Fibroblast of lung (primary cell): ENCODE measurements at regions not wholly inside any gene's neighbourhood (a gene's known extent, or its start where the extent isn't known, plus 50 kb on each side); places are given as distances from the start of the nearest gene placed in this dataset.

ENCODE experiments used
- DNase-seq, 2 donors: peaks; one replicate each; pipeline versions ENCODE4 v3.0.0 to v3.0.0-alpha.2; 2010; ENCODE audit warnings: low read depth in 2 of 2
- H2AFZ ChIP-seq: 2 replicates; pipeline ENCODE4 v1.5.1; 2012; ENCODE audit warnings: low read length, control low read depth, inconsistent platforms
- H3K27ac ChIP-seq: 2 replicates; pipeline ENCODE4 v1.5.1; 2011; ENCODE audit warnings: low read length, control low read depth; ENCODE audit not compliant: insufficient read depth
- H3K27me3 ChIP-seq: 2 replicates; pipeline ENCODE4 v1.5.1; 2011; ENCODE audit warnings: mild to moderate bottlenecking, low read length; ENCODE audit not compliant: control insufficient read depth, insufficient read depth
- H3K36me3 ChIP-seq: 2 replicates; pipeline ENCODE4 v1.5.1; 2011; ENCODE audit warnings: low read length; ENCODE audit not compliant: control insufficient read depth, insufficient read depth
- H3K4me1 ChIP-seq: 2 replicates; pipeline ENCODE4 v1.5.1; 2011; ENCODE audit warnings: low read length; ENCODE audit not compliant: control insufficient read depth, insufficient read depth; ENCODE audit errors: extremely low read depth
- H3K4me2 ChIP-seq: 2 replicates; pipeline ENCODE4 v1.5.1; 2011; ENCODE audit warnings: low read length, control low read depth; ENCODE audit not compliant: insufficient read depth; ENCODE audit errors: extremely low read depth
- H3K4me3 ChIP-seq, 4 experiments: fragments of 200-600 bp in 1 of 4; sonication (generic) in 1 of 4; replicated peaks in 1 of 4; 2 replicates each; pipeline ENCODE4 v1.5.1; 2011 to 2016; ENCODE audit warnings: low read length in 4 of 4, low read depth in 3 of 4, mild to moderate bottlenecking in 3 of 4, control low read depth in 2 of 4, inconsistent platforms in 1 of 4, mixed read lengths in 1 of 4; ENCODE audit not compliant: insufficient read depth in 1 of 4; ENCODE audit errors: control extremely low read depth in 1 of 4
- H3K79me2 ChIP-seq: 2 replicates; pipeline ENCODE4 v1.5.1; 2012; ENCODE audit warnings: mild to moderate bottlenecking, low read length, inconsistent platforms; ENCODE audit not compliant: control insufficient read depth, insufficient read depth
- H3K9ac ChIP-seq: 2 replicates; pipeline ENCODE4 v1.5.1; 2011; ENCODE audit warnings: mild to moderate bottlenecking, low read length, control low read depth; ENCODE audit not compliant: insufficient read depth
- H3K9me3 ChIP-seq: 2 replicates; pipeline ENCODE4 v1.5.1; 2012; ENCODE audit warnings: low read depth, low read length; ENCODE audit not compliant: control insufficient read depth, insufficient read depth
- H4K20me1 ChIP-seq: 2 replicates; pipeline ENCODE4 v1.5.1; 2011; ENCODE audit warnings: low read length; ENCODE audit not compliant: control insufficient read depth, insufficient read depth; ENCODE audit errors: extremely low read depth
- EZH2 ChIP-seq: IDR thresholded peaks from 2 replicates; pipeline ENCODE4 v1.5.1; 2012; ENCODE audit warnings: low read length, control low read depth, mild to moderate bottlenecking; ENCODE audit errors: missing control alignments
- TF ChIP-seq, protein P1 (sequence below), 2 donors: IDR thresholded peaks in 1 of 2; conservative IDR thresholded peaks in 1 of 2; 1 replicate in 1 of 2; 2 replicates in 1 of 2; pipeline ENCODE4 v1.5.1; 2011 to 2012; ENCODE audit warnings: low read length in 2 of 2, control low read depth in 1 of 2, inconsistent platforms in 1 of 2, low read depth in 1 of 2, mild to moderate bottlenecking in 1 of 2

DNA sequence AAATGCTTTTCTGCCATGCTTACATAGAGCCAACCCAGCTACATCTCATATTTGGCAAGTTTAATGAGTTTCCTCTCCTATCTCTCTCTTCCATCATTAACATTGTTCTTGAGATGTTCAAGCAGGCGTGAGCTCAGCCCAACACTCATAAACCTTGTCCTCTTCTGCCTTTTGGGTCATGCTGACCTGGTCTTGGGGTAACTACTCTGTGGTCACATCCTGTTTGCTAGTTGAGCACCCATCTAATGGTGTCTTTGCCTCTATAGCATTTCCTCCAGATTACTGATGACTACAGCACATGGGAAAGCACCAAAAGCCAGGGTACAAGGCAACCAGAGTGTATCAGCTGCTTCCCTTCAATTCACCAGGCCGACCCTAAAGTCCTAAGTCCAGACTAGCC lies 366.9 kb upstream of the HNRNPA3 start:
- H3K27me3 ChIP-seq: no peaks in the 10 kb centered on the region
- H3K4me1 ChIP-seq: no peaks in the 10 kb centered on the region
- no peak overlapping the region for H3K9ac ChIP-seq
- H3K79me2 ChIP-seq: no peaks in the 10 kb centered on the region
- no peak overlapping the region for H2AFZ ChIP-seq
- no peak overlapping the region for H3K4me2 ChIP-seq
- no peaks in the 10 kb centered on the region for H3K9me3 ChIP-seq
- no peak for DNase-seq
- H4K20me1 ChIP-seq: no peaks in the 10 kb centered on the region
- H3K4me3 ChIP-seq: no peak overlapping the region
- TF ChIP-seq EZH2: no peak
- TF ChIP-seq, protein P1, sequence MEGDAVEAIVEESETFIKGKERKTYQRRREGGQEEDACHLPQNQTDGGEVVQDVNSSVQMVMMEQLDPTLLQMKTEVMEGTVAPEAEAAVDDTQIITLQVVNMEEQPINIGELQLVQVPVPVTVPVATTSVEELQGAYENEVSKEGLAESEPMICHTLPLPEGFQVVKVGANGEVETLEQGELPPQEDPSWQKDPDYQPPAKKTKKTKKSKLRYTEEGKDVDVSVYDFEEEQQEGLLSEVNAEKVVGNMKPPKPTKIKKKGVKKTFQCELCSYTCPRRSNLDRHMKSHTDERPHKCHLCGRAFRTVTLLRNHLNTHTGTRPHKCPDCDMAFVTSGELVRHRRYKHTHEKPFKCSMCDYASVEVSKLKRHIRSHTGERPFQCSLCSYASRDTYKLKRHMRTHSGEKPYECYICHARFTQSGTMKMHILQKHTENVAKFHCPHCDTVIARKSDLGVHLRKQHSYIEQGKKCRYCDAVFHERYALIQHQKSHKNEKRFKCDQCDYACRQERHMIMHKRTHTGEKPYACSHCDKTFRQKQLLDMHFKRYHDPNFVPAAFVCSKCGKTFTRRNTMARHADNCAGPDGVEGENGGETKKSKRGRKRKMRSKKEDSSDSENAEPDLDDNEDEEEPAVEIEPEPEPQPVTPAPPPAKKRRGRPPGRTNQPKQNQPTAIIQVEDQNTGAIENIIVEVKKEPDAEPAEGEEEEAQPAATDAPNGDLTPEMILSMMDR (conservative IDR thresholded peaks at IDR 0.05 in 1 of 2, IDR thresholded peaks at IDR 0.05 in 1 of 2; ENCODE audit: low read depth in 1 of 2, low read length in 2 of 2): no peak
- H3K27ac ChIP-seq: no peak overlapping the region
- no peaks in the 10 kb centered on the region for H3K36me3 ChIP-seq

DNA sequence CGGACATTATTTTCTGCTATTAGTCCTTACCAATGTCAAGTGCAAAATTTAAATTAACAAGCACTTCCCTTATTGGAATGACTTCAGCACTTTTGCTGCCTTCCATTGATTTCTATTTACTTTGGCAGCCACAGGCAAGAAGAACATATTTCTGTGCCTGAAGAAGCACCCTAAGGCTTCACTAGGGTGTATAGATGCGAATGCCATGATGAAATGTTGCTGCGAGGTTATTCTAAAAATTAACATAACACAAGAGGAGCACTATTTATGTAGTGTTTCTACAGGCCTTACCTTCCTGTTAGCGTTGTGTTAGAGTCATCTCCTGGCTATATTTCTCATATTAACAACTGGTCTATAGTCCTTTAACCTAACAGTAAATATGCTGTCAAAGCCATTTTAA lies 365.0 kb upstream of the HNRNPA3 start:
- Histone ChIP-seq H3K4me2 (no peak overlapping the region), H3K4me3 (no peak overlapping the region), H3K27me3 (no peaks in the 10 kb centered on the region), H3K9ac (no peak overlapping the region), H3K79me2 (no peaks in the 10 kb centered on the region), H3K4me1 (no peaks in the 10 kb centered on the region), H2AFZ (no peak overlapping the region), H3K9me3 (no peaks in the 10 kb centered on the region), H4K20me1 (no peaks in the 10 kb centered on the region), H3K27ac (no peak overlapping the region), H3K36me3 (no peaks in the 10 kb centered on the region)
- DNase-seq: no peak
- TF ChIP-seq EZH2: no peak
- TF ChIP-seq, protein P1 (conservative IDR thresholded peaks at IDR 0.05 in 1 of 2, IDR thresholded peaks at IDR 0.05 in 1 of 2; ENCODE audit: low read depth in 1 of 2, low read length in 2 of 2): no peak

DNA sequence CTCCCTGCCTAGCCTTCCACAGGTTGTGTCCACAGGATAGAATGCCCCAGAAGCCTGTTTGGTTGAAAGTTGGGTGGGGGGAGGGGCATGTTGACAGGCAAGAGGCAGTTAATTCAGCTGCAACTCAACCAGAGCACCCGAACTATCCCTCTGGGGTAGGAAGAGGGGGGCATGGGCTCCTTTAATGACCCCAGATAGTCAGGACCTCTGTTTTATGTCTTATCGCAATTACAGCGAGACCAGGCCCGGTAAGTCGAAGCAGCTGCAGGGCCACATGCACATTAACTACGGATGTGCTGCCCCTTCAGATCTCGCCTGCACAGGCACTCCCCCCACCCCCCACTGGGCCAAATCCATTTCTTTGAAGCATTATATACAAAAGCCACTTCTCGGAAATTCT lies 363.8 kb upstream of the HNRNPA3 start:
- H3K79me2 ChIP-seq: no peaks in the 10 kb centered on the region
- no peaks in the 10 kb centered on the region for H4K20me1 ChIP-seq
- no peak overlapping the region for H3K9ac ChIP-seq
- no peak overlapping the region for H3K4me3 ChIP-seq
- H3K9me3 ChIP-seq: no peaks in the 10 kb centered on the region
- no peak for DNase-seq
- no peak overlapping the region for H2AFZ ChIP-seq
- H3K27me3 ChIP-seq: no peaks in the 10 kb centered on the region
- H3K27ac ChIP-seq: no peak overlapping the region
- H3K36me3 ChIP-seq: no peaks in the 10 kb centered on the region
- H3K4me1 ChIP-seq: no peaks in the 10 kb centered on the region
- no peak overlapping the region for H3K4me2 ChIP-seq
- TF ChIP-seq EZH2: no peak
- TF ChIP-seq, protein P1 (conservative IDR thresholded peaks at IDR 0.05 in 1 of 2, IDR thresholded peaks at IDR 0.05 in 1 of 2; ENCODE audit: low read depth in 1 of 2, low read length in 2 of 2): no peak
